OCI-LY7 (cell line): ENCODE measurements at regions not wholly inside any gene's neighbourhood (a gene's known extent, or its start where the extent isn't known, plus 50 kb on each side); places are given as distances from the start of the nearest gene placed in this dataset.
"Not testable (repeated sequence)": the region's sequence is repeated elsewhere in the genome, so short reads cannot be mapped to it uniquely, and the experiment has no call there.

ENCODE experiments used
- EZH2phosphoT487 ChIP-seq: fragments of 200-600 bp; sonication (generic); IDR thresholded peaks from 2 replicates; pipeline ENCODE4 v1.6.1; 2018; ENCODE audit warnings: low read depth, borderline replicate concordance, mild to moderate bottlenecking, mixed run types, antibody characterized with exemption, low read length, moderate library complexity, mixed read lengths
- TF ChIP-seq, protein P1 (sequence below): fragments of 200-600 bp; sonication (generic); conservative IDR thresholded peaks from 2 replicates; pipeline ENCODE4 v1.5.1; 2014; ENCODE audit warnings: mild to moderate bottlenecking, antibody characterized with exemption, low read length, moderate library complexity, mixed read lengths

DNA sequence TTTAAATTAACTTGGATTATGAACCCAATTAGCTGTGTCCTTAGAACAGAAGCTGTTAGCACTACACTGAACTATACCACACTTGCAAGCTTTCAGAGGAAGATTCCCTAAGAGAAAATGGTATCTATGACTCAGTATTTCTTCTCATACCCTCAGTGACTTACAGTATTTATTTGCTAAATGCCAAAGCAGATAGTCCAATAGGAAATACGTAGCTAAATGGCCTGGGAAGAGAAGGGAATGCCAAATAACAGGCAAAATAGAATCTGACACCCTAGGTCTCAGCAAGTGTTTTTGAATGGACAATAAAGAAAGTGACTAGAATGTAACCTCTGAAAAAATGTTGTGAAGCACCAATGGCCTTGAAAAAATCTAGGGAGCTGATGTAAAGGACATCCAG lies 570.8 kb downstream of the ZWINT start:
- TF ChIP-seq, protein P1, sequence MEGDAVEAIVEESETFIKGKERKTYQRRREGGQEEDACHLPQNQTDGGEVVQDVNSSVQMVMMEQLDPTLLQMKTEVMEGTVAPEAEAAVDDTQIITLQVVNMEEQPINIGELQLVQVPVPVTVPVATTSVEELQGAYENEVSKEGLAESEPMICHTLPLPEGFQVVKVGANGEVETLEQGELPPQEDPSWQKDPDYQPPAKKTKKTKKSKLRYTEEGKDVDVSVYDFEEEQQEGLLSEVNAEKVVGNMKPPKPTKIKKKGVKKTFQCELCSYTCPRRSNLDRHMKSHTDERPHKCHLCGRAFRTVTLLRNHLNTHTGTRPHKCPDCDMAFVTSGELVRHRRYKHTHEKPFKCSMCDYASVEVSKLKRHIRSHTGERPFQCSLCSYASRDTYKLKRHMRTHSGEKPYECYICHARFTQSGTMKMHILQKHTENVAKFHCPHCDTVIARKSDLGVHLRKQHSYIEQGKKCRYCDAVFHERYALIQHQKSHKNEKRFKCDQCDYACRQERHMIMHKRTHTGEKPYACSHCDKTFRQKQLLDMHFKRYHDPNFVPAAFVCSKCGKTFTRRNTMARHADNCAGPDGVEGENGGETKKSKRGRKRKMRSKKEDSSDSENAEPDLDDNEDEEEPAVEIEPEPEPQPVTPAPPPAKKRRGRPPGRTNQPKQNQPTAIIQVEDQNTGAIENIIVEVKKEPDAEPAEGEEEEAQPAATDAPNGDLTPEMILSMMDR = not testable (repeated sequence)
- not testable (repeated sequence) for TF ChIP-seq EZH2phosphoT487
